NCI-H2171 (cell line): ENCODE measurements at regions not wholly inside any gene's neighbourhood (a gene's known extent, or its start where the extent isn't known, plus 50 kb on each side); places are given as distances from the start of the nearest gene placed in this dataset.

Source experiments
- DNase-seq: peaks from one replicate; lab custom pipeline; 2025; lab: John Stamatoyannopoulos, UW

DNA sequence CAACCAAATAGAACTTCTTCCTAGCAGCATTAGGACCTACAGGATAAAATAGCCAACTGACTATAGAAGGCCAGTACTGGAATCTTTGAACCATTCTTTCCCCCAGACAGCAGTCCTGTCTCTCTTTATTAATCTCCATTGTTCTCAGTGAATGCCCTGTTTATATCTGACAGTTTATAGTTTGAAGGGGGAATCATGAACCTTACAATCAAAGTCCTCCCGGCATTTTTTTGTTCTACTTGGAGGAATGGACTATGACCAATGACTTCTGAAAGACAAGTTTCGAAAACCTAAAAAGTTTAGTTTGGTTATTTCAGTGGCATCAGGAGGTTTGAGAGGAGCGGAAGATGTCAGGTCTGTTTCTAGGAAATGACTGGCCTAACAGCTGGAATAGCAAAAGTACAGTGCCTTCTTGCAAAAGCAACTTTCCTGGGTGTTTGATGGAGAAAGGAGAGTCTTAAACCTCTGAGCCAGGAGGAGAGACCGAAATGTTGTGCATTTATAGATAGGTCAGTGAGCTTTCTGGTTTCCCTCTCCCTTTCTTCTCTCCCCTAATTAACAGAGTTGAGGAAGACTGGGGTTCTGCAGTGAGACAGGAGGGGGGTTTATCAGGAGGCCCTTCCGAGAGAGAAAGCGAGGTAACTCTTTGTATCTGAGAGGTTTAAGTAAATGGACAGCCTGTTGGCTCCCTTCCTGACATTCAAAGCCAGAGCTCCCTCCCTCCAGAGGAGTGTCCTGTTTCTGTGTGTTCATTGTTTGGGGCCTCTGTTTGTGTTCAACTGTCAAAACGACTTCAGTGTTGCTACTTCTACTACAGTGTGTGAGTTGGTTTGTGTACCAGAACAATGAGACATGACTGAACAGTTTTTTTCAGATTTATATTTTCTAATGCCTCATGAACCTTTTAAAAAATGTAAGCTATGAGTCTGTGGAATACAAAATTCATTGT lies 383.0 kb upstream of the RARB start:
- DNase-seq = no peak

DNA sequence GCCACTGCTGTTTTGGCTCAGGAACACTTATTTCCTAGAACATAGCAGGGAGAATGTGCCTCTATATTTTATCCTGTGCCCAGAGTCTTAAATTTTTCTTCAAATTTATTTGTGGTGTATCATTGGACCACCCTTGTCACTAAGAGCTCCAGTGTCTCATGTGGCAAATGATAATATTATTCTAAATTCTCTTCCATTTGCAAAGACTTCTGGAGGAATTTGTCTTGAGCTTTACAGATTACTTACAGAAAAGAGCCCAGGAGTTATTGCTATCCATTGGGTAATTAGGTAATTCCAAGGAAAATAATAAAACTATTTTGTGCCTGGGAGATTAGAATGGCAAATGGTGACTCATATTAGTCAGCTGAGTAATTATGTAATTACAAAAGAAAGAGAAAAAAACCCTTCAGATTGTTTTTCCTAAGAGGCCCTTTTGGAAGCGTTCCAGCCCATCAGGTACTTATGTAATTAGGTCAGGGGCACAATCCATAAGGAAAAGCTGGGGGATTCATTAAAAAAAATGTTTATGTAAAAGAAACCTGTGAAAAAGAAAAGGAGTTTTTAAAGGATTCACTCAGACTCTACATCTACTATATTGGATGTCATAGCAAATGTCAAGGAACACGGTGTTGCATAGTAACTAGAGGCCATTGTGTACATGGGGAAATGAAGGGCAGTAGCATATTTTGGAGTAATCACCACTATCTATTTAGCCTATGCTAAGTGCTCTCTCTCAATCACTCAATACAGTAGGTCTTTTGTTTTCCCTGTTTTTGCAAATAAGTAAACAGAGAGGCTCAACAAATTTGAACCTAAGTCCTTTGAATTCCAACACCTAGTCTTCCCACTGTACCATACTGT lies 380.9 kb upstream of the RARB start:
- peak; percentile 53 for DNase-seq

DNA sequence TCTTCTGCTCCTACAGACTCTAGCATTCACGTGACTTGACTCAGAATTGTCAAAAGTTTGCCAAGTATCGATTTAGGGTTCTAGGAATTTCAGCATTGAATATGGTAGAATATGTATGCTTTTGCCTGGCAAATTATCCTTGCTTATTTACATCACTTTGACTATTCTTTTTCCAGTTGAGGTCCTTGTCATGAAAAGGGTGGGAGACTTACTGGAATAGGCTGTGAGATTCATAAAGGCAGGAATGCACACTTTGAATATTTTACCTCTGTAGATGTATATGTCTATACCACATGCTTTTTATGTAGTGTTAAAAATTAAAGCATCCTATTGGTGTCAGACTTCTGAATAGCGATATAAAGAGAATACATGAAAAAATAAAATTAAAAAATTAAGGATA lies 378.8 kb upstream of the RARB start:
- DNase-seq = no peak

DNA sequence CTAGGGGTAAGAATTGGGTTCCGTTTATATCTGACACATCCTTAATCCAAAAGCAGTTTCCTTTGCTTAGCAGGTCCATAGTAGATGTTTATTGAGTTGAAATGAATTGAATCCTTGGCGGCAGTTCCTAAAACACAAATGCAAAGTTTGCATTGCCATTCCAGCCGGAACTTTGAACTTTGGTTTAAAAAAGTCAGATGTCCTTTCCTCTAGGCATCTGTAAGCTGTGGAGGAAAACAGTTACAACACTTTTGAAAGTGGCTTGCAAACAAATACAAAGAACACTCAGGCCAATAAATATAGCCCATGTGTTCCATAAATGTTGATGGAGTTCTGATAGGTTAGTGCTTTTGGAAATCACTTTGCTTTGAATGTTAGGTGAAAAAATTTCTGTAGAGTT lies 374.7 kb upstream of the RARB start:
- DNase-seq = no peak

DNA sequence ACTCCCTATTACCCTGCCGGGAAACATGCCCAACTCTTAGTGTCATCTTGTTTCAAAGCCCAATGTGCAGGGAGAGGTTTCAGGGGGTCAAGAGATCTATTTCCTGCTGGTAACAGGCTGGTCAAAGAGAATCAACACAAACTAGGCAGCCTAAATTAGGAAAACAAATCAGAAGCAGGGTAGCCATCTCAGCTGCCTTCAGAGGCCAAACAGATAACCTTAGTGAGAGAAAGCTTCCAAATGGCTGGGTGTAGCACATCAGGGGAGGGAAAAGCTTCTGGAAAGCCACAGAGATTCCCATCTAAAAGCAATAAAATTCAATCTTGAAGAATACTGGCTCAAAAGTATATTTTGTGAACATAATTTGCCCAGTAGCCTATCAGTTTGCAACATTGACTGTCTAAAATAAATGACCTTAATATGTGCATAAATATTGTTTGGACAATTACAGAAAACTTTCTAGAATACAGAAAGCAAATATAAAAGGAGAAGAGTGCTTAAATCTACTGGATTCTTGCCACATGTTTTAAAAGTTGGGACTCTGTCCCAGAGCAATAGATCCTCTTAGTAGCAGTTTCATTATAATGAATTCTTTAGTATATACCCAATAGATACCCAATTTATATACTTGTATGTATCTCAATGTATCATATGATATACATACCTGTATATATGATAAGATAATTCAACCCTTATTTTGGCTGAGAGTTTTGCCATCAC lies 371.9 kb upstream of the RARB start:
- DNase-seq = no peak

DNA sequence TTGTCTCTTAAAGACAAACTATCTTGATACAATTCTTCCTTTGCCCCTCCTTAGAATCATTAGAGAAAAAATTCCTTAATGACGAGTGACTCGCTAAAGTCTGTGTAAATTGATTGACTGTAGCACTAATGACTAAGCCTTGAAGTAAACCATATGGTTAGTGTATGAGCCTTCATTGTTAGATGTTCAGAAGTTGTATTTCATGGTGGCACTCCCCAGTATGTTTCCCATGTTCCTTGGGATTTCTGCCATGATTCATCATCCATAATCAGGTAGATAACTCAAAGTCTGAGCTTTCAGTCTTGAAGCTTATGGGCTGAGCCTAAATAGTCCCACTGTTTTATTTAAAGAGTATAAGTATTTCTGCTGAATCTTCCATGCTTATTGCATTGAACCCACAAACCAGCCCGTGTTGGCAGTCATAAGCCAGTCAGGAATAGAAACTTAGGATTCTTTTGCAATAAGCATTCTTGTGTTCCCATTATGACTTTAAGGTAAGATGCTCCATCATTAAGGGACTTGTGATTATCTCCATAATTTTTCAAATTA lies 371.2 kb upstream of the RARB start:
- no peak for DNase-seq

DNA sequence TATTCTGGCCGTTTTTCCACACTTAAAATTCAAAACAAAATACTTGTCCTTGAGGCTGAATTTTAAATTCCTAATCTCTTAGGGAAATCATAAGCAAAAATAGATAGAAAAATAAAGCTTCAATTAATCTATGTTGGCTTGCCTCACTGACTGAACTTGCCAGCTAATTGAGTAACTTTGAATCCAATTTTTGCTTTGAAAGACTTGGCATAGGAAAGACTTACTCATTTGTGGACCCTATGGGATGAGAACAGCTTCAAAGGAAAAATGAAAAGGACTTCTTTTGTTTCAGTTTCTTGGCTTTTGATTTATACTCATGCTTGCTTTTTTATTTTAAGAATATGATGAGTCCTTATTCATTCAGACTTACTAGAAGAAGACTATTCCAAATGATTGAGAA lies 370.7 kb upstream of the RARB start:
- DNase-seq = no peak

DNA sequence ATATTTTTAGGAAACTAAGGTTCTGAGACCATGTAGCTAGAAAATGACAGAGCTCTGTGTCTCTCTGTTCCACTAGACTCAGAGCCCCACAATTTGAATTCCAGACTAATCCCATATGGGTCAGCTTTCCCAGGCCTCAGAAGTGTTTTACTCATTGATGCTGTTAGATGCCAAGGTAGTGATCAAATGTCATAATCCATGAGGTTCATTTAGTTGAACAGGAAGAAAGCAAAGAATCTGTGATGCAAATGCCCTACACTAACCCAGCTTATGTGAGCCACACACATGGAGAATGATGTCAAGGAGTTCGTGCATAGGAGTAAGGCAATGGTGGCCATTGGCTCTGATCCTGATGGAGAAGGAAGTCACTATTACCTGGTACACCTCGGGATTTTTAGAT lies 363.4 kb upstream of the RARB start:
- DNase-seq = no peak

DNA sequence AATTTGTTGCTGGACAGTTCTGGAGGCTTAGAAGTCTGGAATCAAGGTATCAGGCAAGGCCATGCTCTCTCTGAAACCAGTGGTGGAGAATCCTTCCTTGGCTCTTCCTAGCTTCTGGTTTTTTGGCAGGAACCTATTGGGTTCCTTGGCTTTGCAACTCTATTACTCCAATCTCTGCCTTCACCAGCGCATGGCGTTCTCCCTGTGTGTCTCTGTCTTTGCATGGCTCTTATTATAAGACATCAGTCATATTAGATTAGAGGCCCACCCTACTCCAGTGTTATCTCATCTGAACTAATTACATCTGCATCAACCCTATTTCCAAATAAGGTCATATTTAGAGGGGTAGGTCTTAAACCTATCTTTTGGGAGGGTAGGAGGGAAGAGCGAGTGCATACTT lies 358.1 kb upstream of the RARB start:
- DNase-seq = no peak

DNA sequence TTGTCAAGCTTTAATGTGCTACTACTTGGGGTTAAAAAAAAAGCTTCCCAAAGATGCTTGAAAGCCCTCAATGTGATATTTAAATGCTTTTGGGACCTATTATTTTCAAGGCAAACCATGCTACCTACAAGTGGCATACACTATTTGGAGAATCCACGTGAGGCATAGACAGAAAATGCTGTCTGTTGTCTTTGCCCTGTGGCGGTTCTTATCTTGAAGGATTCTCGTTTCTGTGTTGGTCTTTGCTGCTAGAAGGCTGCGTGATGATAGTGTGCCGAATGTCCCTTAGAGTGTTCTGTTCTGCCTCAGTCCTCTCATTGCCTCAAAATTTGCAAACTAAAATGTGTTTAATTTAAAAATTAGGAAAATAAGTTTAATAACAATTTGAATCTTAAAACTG lies 356.2 kb upstream of the RARB start:
- no peak for DNase-seq

DNA sequence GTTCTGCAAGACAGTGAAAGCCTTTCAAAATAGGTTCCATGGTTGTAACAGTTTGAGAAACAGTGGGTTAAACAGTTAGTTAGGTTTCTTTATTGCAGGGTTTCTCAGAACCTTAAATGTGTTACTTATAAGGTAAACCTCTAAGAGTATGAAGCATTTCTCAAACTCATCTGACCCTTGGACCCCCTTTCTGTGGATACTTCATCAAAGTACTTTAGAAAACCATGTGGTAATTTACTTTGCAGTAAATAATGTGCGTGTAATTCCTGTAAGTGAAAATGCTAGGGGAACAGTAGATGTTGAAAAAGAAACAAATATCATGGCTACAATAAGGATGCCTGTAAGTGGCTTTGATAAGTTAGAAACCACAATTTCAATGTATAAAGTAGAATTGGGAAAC lies 354.6 kb upstream of the RARB start:
- DNase-seq = no peak

DNA sequence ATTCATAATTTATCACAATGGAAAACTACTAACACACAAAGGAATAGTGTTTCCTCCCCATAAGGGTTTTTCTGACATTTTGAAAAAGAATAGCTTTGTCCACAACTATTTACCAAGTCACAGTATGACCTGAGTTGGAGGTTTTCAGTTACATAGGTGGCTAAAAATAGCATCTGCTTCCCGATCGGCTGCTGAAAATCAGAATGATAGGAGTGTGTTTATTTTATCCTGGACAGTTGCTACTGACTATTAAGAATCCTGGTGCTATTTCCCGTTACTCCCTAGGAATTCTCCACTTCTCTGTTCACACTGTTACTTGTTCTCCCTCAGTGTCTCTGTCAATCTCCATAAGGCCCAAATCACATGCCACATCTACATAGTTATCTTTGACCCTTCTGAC lies 353.9 kb upstream of the RARB start:
- no peak for DNase-seq

DNA sequence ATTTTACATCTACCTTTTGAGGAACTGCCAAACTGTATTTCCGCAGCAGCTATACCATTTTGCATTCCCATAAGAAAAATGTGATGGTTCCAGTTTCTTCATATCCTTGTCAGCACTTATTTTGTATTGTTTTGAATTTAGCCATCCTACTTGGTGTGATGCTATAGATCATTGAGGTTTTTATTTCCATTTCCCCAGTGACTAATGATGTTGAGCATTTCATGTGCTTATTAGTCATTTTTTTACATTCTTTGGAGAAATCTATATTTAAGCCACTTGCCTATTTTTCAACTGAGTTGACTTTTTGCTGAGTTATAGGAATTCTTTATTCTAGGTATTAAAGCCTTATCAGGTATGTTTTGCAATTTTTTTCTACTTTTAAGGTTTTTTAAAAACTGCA lies 347.6 kb upstream of the RARB start:
- DNase-seq = no peak

DNA sequence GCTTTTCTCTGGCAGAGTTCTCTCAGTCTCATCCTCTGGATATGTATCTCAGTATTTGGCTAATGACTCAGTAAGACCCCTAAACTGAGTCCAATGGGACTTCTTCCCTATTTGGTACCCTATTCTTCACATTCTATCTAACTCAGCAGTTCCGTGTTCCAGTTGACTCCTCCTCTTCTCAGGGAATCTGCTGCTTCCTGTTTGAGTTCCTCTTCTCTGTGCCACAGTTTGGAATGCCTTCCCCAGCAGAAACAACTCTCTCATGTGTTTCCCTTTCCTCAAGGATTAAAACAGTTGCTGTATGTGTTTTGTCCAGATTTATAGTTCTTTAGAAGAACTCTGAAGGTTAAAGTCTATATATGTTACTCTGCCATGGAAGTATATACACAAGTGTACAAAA lies 344.0 kb upstream of the RARB start:
- DNase-seq = no peak

DNA sequence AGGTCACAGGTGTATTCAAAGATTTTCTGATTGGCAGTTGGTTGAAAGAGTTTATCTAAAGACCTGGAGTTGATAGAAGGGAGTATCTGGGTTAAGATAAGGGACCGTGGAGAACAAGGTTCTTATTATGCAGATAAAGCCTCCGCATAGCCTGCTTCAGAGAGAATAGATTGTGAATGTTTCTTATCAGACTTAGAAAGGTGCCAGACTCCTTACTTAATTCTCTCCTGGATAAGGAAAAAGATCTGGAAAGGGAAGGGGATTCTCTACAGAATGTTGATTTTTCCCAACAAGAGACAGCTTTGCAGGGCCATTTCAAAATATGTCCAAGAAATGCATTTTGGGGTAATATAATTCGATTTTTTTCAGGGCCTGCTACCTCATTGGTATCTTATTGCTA lies 341.3 kb upstream of the RARB start:
- no peak for DNase-seq

DNA sequence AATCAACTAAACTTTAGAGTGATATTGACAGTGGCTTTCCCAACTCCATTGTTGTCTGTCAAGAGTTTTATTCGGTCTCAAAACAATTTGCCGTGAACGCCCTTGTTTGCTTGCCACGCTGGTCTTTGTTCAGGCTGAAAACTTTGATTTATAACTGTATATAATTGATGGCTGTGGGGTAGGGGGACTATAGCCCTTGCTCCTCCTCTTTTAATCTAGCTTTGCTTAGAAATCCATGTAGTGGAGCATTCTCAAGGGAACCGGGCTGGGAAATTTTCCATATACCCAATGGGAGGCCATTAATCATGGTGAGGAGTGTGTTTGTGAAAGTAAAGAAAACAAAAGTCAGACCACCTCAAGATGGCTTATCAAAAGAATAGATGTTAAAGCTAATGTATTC lies 339.8 kb upstream of the RARB start:
- DNase-seq = no peak

DNA sequence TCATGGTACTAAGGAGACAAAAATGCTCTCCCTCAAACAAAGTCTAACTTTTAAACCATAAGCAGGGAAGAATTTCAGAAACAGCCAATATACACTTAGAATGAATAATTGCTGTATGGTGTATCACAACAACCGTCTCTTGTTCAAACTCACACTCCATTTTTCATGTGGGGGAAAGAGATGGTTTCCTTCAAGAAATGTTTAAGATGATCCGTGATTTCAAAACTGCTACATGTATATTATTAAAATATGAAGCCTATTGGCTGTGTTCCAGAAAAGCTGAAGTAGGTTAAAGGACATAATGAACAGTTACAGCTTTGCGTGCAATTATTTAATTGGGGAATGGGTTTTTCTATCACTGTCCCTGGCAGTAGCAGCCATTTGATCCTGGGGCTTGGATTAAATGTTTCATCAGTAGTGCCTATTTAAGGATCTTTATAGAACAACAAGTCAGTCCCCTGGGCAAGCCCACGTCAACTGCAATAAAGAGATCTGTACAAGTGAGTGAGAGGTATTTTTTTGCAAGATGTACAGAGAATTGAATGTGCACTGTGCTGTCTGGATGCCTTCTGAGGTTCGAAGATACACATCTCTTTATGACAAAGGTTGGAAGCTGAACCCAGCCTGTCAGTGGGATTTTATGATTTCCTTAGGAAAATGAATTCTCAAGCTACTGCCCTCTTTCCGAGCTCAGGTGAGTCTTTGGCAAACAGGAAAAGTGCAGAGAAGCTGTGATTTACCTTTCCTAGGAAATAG lies 337.2 kb upstream of the RARB start:
- DNase-seq = no peak

DNA sequence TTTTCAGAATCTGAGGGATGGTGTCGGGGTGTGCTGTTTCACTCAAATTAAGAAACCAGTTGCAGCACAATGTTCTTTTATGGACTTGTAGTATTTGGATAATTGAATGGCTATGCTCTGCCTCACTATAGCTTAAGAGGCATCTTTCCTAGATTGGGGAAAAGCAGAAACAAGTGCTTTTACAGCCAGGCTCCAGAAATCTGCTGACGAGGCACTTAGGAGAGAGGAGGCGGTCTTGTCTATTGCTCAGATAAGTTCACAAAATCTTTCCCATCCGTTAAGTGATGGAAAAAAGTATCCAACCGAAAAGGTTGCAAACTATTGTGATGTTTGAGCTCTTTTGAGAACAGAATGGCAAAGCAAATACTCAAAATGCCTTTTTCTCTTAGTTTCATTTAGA lies 336.1 kb upstream of the RARB start:
- no peak for DNase-seq

DNA sequence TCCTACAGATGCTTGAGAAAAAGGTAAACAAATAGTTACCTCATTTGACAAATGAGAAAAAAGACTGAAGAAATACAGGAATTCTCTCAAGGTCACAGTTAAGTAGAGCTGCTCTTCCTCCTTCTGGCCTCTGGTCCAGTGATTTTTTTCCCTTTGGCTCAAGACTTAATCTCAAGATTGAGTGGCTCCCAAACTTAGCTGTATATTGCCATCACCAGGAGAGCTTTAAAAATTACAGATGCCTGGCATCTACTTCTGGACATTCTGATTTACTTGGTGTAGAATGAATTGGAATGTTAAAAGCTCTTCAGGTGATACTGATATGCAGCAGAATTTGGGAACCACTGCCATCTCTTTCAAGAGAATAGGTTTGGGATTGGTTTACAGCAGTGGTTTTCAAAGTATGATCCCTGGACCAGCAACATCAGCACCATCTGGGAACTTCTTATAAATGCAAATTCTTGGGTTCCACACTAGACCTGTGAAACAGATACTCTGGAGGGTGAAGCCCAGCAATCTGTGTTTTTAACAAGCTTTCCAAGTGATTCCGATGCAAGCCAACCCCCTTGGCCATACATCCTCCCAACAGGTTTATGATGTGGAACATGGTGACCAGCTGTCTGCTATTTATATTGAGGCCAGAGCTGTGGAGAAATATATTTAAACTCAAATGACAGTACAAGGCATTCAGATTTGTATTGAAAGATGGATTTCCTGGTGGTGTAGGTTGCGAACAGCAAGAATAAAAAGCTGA lies 333.0 kb upstream of the RARB start:
- no peak for DNase-seq

DNA sequence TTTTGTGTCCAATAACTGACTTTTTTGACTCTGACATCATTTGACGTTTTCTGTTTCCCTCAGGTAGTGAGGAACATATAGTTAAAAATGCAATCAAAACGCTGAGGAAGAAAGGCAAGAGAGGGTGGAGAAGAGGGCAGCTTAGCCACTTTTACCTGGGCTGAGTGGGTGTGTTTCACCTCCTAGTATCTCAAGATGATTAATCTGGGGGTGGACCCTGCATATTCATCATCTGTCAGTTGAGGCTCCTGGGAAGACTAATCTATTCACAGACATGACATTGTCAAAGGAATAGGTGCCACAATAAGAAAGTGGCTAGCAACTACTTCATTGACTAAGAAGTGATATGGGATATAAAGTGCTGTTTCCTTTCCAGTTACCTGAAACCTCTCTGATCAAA lies 331.5 kb upstream of the RARB start:
- no peak for DNase-seq

DNA sequence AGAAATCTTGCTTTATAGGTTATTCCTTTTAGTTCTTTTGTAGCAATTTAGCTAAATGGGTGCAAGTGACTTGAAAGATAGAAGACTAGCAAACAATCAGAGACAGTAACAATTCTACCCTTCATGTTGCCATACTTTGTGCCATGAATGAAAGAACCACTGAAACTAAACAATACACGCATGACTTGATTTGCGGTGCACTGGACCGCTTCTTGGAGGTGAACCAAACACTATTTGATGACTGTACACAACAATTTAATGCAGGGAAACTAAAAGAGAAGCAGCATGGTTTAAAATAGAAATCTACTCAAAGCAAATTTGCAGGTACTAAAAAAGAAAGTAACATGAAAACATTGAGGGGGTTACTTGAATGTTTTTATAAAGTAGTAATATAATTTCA lies 331.0 kb upstream of the RARB start:
- no peak for DNase-seq
